Esophagus muscularis mucosa (tissue), 4 donors: ENCODE measurements at regions not wholly inside any gene's neighbourhood (a gene's known extent, or its start where the extent isn't known, plus 50 kb on each side); places are given as distances from the start of the nearest gene placed in this dataset.
"Not testable (repeated sequence)": the region's sequence is repeated elsewhere in the genome, so short reads cannot be mapped to it uniquely, and the experiment has no call there.

Experiments used
- DNase-seq: peaks from one replicate; pipeline ENCODE4 v3.0.0-alpha.2; 2017; ENCODE audit errors: extremely low spot score
- H3K27ac ChIP-seq, 4 donors: fragments of 200-600 bp; sonication (generic); replicated peaks in 1 of 4; 1 replicate in 3 of 4; 2 replicates in 1 of 4; pipeline ENCODE4 v1.5.1; 2016 to 2019; ENCODE audit warnings: mild to moderate bottlenecking in 1 of 4
- H3K27me3 ChIP-seq, 4 donors: fragments of 200-600 bp; sonication (generic); one replicate each; pipeline versions ENCODE4 v1.5.1 to v1.6.0; 2016 to 2019
- H3K36me3 ChIP-seq, 4 donors: fragments of 200-600 bp; sonication (generic); one replicate each; pipeline ENCODE4 v1.5.1; 2016 to 2019
- H3K4me1 ChIP-seq, 4 donors: fragments of 200-600 bp; sonication (generic); one replicate each; pipeline ENCODE4 v1.5.1; 2016 to 2019
- H3K4me3 ChIP-seq, 4 donors: fragments of 200-600 bp; sonication (generic); 1 replicate in 2 of 4; 2 replicates in 2 of 4; pipeline ENCODE4 v1.5.1; 2016 to 2019; ENCODE audit warnings: mild to moderate bottlenecking in 4 of 4, moderate library complexity in 1 of 4
- H3K9me3 ChIP-seq, 4 donors: fragments of 200-600 bp; sonication (generic); 1 replicate in 3 of 4; 2 replicates in 1 of 4; pipeline ENCODE4 v1.5.1; 2016 to 2019
- CTCF ChIP-seq, 3 experiments: fragments of 200-600 bp in 2 of 3; fragments of 450-650 bp in 1 of 3; sonication (generic) in 2 of 3; IDR thresholded peaks; one replicate each; pipeline ENCODE4 v1.5.1; 2017 to 2019; ENCODE audit warnings: antibody characterized with exemption in 3 of 3, mild to moderate bottlenecking in 2 of 3, moderate library complexity in 1 of 3
- EP300 ChIP-seq: sonication (generic); formaldehyde crosslinking; IDR thresholded peaks from one replicate; pipeline ENCODE4 v1.6.1; 2017; ENCODE audit warnings: antibody characterized with exemption
- POLR2A ChIP-seq: fragments of 450-650 bp; IDR thresholded peaks from one replicate; pipeline ENCODE4 v1.6.1; 2017; ENCODE audit warnings: antibody characterized with exemption, moderate library complexity, mild to moderate bottlenecking, low read depth
- POLR2AphosphoS5 ChIP-seq, 2 donors: sonication (generic); formaldehyde crosslinking; IDR thresholded peaks; one replicate each; pipeline ENCODE4 v1.6.1; 2017; ENCODE audit warnings: antibody characterized with exemption in 2 of 2
- WGBS: methylation state at CpG from one replicate; pipeline ENCODE4 v1.1.5; 2018; 5-methylcytosine and 5-hydroxymethylcytosine counted together
- intact Hi-C: fragments of 100-400 bp; cut with DNase I; formaldehyde crosslinking; loops from one replicate; pipeline ENCODE4 v1.15.1; 2023

- H3K4me3 ChIP-seq = no peak overlapping the region
- no peaks in the 10 kb centered on the region for H3K4me1 ChIP-seq
- 90% methylated on average over 8 of the region's 8 CpGs for WGBS
- H3K9me3 ChIP-seq = peaks cover 0 to 17% (median 5%) of the 10 kb centered on the region in 4 donors
- intact Hi-C loops = no loop called here
- H3K27ac ChIP-seq = no peak overlapping the region
- H3K36me3 ChIP-seq = no peaks in the 10 kb centered on the region
- no peak for TF ChIP-seq EP300
- TF ChIP-seq POLR2A = no peak
- no peak for TF ChIP-seq POLR2AphosphoS5 (IDR thresholded peaks at IDR 0.05)
- TF ChIP-seq CTCF (IDR thresholded peaks at IDR 0.05) = no peak
- DNase-seq = no peak
- no peaks in the 10 kb centered on the region for H3K27me3 ChIP-seq
Measured at GRCh38 chr7:145817687-145818086, 298.9 kb upstream of the CNTNAP2 start.

GRCh38 chr7:145812218-145812617, 304.4 kb upstream of the CNTNAP2 start:
- Histone ChIP-seq H3K4me1 (no peaks in the 10 kb centered on the region), H3K27ac (no peak overlapping the region), H3K4me3 (no peak overlapping the region), H3K9me3 (peaks cover 0 to 8% (median 1%) of the 10 kb centered on the region in 4 donors), H3K36me3 (no peaks in the 10 kb centered on the region), H3K27me3 (no peaks in the 10 kb centered on the region)
- intact Hi-C loops = no loop called here
- TF ChIP-seq CTCF (IDR thresholded peaks at IDR 0.05) (no peak), EP300 (no peak), POLR2A (no peak), POLR2AphosphoS5 (IDR thresholded peaks at IDR 0.05) (no peak)
- no peak for DNase-seq

GRCh38 chr7:145805496-145805895, 311.1 kb upstream of the CNTNAP2 start:
- H3K27me3 ChIP-seq, intact Hi-C loops: not testable (repeated sequence)
- WGBS = 59% methylated on average over 3 of the region's 3 CpGs

GRCh38 chr7:145797507-145797906, 319.1 kb upstream of the CNTNAP2 start:
- DNase-seq = no peak
- intact Hi-C loops = no loop called here
- no peaks in the 10 kb centered on the region for H3K9me3 ChIP-seq
- H3K36me3 ChIP-seq = no peaks in the 10 kb centered on the region
- 60% methylated on average over 2 of the region's 2 CpGs for WGBS
- no peak overlapping the region for H3K4me3 ChIP-seq
- H3K27me3 ChIP-seq = no peaks in the 10 kb centered on the region
- no peak overlapping the region for H3K27ac ChIP-seq
- no peaks in the 10 kb centered on the region for H3K4me1 ChIP-seq
- TF ChIP-seq EP300 = no peak
- no peak for TF ChIP-seq CTCF (IDR thresholded peaks at IDR 0.05)
- TF ChIP-seq POLR2A = no peak
- TF ChIP-seq POLR2AphosphoS5 (IDR thresholded peaks at IDR 0.05) = no peak

More at GRCh38 chr7:145805496-145805895, 311.1 kb upstream of the CNTNAP2 start:
- H3K27ac ChIP-seq, H3K4me1 ChIP-seq, H3K9me3 ChIP-seq, DNase-seq, H3K4me3 ChIP-seq, H3K36me3 ChIP-seq: not testable (repeated sequence)

GRCh38 chr7:145795132-145795531, 321.5 kb upstream of the CNTNAP2 start:
- TF ChIP-seq CTCF (IDR thresholded peaks at IDR 0.05) = no peak
- no peak for TF ChIP-seq EP300
- TF ChIP-seq POLR2A = no peak
- H3K27ac ChIP-seq = no peak overlapping the region
- H3K4me3 ChIP-seq = no peak overlapping the region

More at GRCh38 chr7:145795132-145795531, 321.5 kb upstream of the CNTNAP2 start:
- H3K36me3 ChIP-seq = no peaks in the 10 kb centered on the region
- H3K27me3 ChIP-seq = no peaks in the 10 kb centered on the region
- DNase-seq = no peak
- no peaks in the 10 kb centered on the region for H3K9me3 ChIP-seq
- intact Hi-C loops = no loop called here
- no peaks in the 10 kb centered on the region for H3K4me1 ChIP-seq
